GM18951 (cell line): ENCODE measurements at regions not wholly inside any gene's neighbourhood (a gene's known extent, or its start where the extent isn't known, plus 50 kb on each side); places are given as distances from the start of the nearest gene placed in this dataset.

Source experiments
- POLR2A ChIP-seq: IDR thresholded peaks from 4 replicates; pipeline ENCODE4 v1.6.1; 2011; ENCODE audit warnings: mild to moderate bottlenecking; ENCODE audit not compliant: insufficient read length, insufficient read depth; ENCODE audit errors: extremely low read depth
- in situ Hi-C: fragments of 300-500 bp; cut with MboI; formaldehyde crosslinking; loops from one replicate; pipeline ENCODE4 v1.12.0; 2022; ENCODE audit warnings: low sequenced_read_pairs, mixed read lengths, inconsistent platforms; ENCODE audit not compliant: unreplicated experiment

DNA sequence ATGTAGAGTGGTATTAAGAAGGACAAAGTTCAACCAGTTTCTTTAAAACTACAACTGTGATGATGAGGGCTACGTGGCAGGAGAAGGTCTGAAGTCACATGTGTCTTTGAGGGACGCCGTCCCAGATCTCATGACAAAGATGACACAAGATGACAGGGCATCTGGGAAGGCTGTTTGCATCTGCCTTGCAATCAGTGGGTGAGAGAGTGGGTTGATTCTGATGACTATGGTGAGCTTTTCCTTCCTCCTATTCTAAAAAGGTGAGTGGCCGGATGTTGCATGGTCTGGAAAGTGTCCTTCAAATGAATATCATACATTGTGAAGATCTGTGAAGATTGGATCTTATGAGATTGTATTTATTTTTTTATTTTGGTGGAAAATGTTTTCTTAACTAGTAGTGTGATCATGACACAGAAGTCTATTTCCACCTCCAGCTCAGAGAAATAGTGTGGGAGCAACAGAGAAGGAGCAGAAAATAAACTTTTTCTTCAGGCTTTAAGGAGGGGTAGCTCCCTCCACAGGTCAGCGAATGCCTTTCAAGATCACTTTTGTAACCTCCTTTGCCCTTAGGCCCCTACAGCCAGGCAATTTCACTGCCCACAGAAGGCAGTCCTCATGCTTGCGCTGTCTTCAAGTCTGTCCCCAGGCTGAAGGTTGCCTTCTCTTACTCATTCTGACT, 76.0 kb upstream of the ATF3 start:
- TF ChIP-seq POLR2A = no peak
- in situ Hi-C loops = no loop called here

DNA sequence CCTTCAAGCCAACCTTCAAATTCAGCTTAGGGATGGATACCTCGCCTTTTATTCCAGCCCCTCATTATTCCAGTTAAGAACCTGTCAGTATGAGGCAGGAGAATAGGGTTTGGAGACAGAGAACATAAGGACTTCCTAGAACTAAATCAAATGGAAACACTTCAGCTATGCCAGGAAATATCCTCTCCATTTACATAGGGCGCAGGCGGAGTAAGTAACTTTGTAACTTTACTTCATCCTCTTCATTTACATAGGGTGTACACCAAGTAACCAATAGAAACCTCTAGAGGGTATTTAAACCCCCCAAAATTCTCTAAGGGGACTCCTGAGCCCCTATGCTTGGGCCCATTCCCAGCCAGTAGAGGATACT, 75.4 kb upstream of the ATF3 start:
- TF ChIP-seq POLR2A = no peak
- in situ Hi-C loops = no loop called here

DNA sequence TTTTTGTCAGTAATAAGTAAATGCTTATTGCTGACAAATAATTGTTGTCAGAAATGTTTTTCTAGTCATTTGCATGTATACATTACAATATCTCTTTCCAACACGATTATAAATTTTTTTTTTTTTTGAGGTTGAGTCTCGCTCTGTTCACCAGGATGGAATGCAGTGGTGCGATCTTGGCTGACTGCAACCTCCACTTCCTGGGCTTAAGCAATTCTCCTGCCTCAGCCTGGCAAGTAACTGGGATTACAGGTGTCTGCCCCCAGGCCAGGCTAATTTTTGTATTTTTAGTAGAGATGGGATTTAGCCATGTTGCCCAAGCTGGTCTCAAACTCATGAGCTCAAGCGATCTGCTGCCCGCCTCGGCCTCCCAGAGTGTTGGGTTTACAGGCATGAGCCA, 72.0 kb upstream of the ATF3 start:
- TF ChIP-seq POLR2A = no peak
- in situ Hi-C loops = no loop called here

DNA sequence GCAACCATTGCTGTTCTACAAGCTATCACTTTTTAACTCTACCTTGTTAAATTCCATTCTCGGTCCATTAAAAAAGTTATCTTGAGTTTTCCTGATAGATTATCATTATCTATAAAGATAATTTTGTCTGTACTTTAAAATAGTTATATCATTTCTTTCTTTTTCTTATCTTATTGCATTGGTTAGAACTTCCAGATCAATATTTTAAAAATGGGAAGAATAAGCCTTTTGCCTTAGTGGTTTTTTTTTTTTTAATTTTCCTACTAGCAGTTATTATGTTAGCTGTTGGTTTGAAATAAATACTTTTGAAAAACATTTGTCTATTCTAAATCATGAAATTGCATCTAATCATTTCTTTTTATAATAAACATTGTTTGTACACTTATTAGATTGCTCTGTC, 71.0 kb upstream of the ATF3 start:
- no peak for TF ChIP-seq POLR2A

DNA sequence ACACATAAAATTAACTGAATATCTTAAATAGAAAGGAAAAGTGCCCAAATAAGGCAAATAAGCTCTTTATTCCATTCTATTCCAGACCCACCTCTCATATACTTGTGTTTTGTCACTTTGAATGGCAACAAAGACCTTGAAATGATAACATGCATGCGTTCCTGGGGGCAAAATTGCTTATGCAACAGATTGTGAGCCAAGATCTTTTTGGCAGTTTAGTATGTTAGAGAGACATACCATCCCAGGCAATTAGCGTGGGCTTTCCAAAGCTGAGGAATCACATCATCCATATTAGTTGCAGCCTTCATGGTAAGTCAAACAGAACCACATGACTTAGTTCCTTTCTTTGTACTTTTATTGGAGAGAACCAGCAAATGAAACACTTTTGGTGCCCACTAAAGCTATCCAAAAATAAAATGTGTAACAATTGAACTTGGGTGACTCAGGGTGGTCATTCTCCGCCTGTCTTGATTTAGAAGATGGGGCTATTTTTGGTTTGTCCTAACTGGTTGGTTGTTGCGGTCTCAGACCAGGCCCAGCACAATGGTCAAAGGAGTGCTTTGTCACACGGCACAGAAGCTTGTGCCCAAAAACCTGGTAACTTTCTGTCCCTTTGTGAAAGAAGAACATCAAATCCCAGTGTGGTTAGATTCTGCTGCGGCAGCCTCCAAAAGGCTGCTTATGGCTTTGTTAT, 68.7 kb upstream of the ATF3 start:
- in situ Hi-C loops = no loop called here

More for the DNA sequence above, 71.0 kb upstream of the ATF3 start:
- in situ Hi-C loops = no loop called here

DNA sequence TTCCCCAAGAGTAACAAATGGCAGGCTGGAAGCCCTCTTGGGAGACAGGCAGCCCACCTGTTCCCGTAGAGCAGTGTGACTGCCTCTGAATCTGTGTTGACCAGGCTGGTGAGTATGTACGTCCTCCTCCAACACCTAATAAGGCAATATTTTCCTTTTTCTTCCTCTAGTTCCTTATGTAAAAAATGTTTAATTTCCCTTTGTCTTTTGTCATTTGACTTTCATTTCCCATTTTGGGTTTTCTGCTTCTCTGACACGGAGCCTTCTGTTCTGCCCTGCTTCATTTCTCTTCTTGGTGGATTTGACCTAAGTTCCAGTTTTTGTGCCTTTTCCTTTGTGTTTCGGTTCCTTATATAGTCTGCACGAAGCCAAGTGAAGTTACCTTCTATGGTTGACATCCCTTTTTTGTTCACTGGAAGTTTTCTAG, 65.8 kb upstream of the ATF3 start:
- TF ChIP-seq POLR2A = no peak
- in situ Hi-C loops = no loop called here

More for the DNA sequence above, 68.7 kb upstream of the ATF3 start:
- no peak for TF ChIP-seq POLR2A

DNA sequence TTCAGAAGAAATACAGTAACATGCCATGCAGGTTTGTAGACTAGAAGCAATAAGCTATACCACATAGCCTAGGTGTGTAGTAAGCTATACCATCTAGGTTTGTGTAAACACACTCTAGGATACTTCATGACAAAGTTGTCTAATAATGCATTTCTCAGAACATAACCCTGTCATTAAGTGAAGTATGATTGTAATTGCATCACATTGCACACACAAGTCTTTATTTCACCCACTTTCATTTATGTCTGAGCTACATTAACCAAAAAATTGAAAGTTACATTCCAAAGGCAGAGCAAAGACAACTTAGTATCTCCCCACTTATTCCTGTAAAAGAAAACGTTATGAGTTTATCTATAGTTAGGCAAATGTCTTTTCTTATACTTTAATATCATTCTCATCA, 64.5 kb upstream of the ATF3 start:
- in situ Hi-C loops = no loop called here
- TF ChIP-seq POLR2A = no peak

DNA sequence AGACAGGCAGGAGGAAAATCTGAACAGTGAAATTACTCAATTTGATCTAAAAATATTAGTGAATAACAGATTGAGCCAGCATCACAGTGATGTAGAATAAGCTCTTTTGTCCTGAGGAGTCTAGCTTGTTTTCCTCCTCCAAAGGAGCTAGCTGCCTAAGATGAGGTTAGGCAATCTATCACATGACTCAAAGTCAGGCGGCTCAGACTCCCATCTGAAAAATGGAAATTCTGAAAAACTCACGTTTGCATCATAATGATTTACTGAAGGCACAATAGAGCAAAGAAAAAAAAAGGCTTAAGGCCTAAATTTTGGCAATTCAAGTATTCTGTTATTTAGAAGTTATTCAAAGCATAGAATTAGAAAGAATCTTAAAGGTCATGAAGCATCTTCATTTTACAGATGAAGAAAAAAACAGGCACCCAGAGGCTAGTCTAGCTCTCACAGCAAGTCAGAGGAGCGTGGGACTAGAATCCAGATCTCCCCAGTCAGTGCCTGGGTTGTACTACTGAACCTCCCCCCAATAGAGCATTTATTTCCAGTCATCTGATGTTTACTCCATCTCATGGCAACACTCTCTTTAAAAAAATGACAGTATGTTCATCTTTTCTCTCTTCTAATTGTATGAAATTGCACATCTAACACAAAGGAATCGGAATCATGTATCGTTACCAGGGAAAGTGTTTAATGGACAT, 62.5 kb upstream of the ATF3 start:
- TF ChIP-seq POLR2A = no peak
- in situ Hi-C loops = no loop called here

DNA sequence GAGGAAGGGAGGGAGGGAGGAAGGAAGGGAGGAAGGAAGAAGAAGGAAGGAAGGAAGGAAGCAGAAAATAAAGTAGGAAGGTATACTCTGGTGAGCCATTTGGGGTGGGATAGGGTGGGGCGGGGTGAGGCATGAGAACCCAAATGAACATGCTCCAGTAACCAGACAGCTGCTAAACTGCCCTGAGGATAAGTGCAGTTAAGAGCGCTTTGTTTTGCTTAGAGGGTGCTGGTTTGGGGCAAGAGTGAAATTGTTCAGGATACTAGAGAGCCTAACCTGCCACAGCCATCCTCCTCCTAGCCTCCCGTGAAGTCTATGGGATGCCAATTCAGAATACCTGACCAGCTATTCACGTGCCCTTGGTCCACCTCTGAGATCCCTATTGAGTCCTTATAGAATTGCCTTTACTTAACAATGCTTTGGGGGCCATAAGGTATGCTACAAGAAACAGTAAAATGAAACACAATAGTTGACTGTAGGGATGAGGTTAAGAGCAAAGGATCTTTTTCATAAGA, 59.0 kb upstream of the ATF3 start:
- in situ Hi-C loops = no loop called here
- TF ChIP-seq POLR2A = no peak

DNA sequence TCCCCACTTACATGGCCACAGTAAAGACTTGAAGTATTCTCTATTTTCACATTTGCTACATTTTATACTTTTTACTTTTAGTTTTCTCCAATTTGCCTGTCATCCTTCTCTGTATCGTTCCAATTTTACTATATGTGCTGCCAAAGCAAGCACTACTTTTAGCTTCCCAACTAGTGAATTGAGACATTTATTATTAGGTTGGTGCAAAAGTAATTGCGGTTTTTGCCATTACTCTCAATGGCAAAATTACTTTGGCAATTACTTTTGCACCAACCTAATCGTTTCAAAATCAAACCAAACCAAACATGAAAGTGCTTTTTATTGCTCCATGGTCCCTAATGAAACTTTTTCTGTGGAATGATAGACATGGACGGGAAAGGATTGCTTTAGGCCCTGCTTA, 56.6 kb upstream of the ATF3 start:
- TF ChIP-seq POLR2A = no peak
- in situ Hi-C loops = no loop called here

DNA sequence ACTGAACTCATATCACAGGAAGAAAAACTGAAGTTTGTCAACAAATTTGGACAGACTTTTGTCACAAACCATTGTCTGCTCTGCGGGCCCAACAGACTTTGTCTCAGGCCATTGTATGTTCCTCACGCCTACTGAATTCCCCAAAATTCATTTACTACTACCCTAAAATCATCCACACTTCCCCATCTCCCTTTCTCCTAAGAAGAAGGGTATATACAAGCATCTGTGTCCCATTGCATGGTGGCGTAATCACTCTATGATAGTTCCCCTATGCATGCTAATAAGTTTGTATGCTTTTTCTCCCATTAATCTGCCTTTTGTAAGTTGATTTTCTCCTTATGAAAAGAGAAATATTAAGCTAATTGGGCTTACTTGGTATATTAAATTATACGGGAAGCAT, 54.9 kb upstream of the ATF3 start:
- no peak for TF ChIP-seq POLR2A

DNA sequence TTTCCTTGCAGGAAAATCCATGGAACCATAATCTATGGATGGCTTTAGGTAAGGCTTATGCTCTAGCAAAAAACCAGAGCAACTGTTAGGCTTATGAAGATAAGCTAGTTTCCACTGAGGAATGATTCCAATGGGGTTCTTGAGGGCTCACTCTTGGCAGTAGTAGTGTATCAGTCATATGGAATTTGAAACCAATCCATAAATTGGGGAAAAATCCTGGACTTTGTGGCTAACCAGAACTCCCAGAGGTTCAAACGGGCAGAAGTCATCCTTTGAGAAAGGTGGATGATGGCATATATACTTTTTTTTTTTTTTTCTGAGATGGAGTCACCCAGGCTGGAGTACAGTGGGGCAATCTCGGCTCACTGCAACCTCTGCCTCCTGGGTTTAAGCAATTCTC, 54.2 kb upstream of the ATF3 start:
- no peak for TF ChIP-seq POLR2A
- in situ Hi-C loops = no loop called here

More for the DNA sequence above, 54.9 kb upstream of the ATF3 start:
- in situ Hi-C loops = no loop called here

DNA sequence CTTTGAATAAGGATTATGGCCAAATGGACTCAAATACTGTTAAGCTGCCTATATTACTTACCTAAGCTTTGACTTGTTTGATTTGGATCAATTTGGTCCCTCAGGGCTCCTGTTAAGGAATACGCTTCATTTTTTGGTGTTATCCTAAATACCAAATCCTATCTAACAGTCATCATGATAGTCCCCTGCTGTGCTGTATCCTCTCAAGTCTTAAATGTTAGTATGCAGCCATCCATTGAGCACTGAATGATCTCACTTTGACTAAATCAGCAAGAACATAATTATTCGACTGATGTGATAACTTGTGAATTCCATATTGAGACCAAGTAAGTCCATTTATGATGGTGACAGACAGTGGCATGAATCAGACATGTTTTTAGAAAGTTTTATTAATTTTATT, 53.1 kb upstream of the ATF3 start:
- in situ Hi-C loops = no loop called here
- TF ChIP-seq POLR2A = no peak
